Mesenchymal stem cell (in vitro differentiated cells and primary cell): ENCODE measurements at regions not wholly inside any gene's neighbourhood (a gene's known extent, or its start where the extent isn't known, plus 50 kb on each side); places are given as distances from the start of the nearest gene placed in this dataset.

Source experiments
- DNase-seq: peaks from one replicate; pipeline ENCODE4 v3.0.0-alpha.2; 2013
- H2AFZ ChIP-seq: one replicate; pipeline ENCODE4 v1.6.1; 2013; ENCODE audit warnings: low read depth, mild to moderate bottlenecking, control low read depth, inconsistent platforms, low read length, moderate library complexity
- H2AK5ac ChIP-seq: 2 replicates; pipeline ENCODE4 v1.6.1; 2013; ENCODE audit warnings: low read length, moderate library complexity, mild to moderate bottlenecking, inconsistent platforms; ENCODE audit not compliant: severe bottlenecking
- H2BK120ac ChIP-seq: one replicate; pipeline ENCODE4 v1.6.1; 2013; ENCODE audit warnings: low read depth, mild to moderate bottlenecking, inconsistent platforms, low read length, moderate library complexity
- H2BK12ac ChIP-seq, 2 experiments: one replicate each; pipeline ENCODE4 v1.6.1; 2013; ENCODE audit warnings: inconsistent platforms in 2 of 2, low read length in 2 of 2, mild to moderate bottlenecking in 2 of 2, moderate library complexity in 2 of 2, control low read depth in 1 of 2
- H2BK15ac ChIP-seq: one replicate; pipeline ENCODE4 v1.6.1; 2013; ENCODE audit warnings: mild to moderate bottlenecking, low read depth, inconsistent platforms; ENCODE audit not compliant: poor library complexity, severe bottlenecking
- H2BK5ac ChIP-seq: 2 replicates; pipeline ENCODE4 v1.6.1; 2013; ENCODE audit warnings: low read depth, mild to moderate bottlenecking, low read length, control low read depth, inconsistent platforms; ENCODE audit not compliant: poor library complexity, severe bottlenecking
- H3K14ac ChIP-seq, 2 experiments: one replicate each; pipeline ENCODE4 v1.6.1; 2013; ENCODE audit warnings: inconsistent platforms in 2 of 2, low read length in 2 of 2, control low read depth in 1 of 2, mild to moderate bottlenecking in 1 of 2, moderate library complexity in 1 of 2
- H3K18ac ChIP-seq, 2 experiments: one replicate each; pipeline ENCODE4 v1.6.1; 2013; ENCODE audit warnings: inconsistent platforms in 2 of 2, low read length in 2 of 2, control low read depth in 1 of 2, low read depth in 1 of 2, mild to moderate bottlenecking in 1 of 2
- H3K23ac ChIP-seq, 2 experiments: one replicate each; pipeline ENCODE4 v1.6.1; 2013; ENCODE audit warnings: inconsistent platforms in 2 of 2, low read length in 2 of 2, mild to moderate bottlenecking in 2 of 2, moderate library complexity in 2 of 2, control low read depth in 1 of 2
- H3K27ac ChIP-seq: 2 replicates; pipeline ENCODE4 v1.5.1; 2013; ENCODE audit warnings: mild to moderate bottlenecking, moderate library complexity, low read length, control low read depth, inconsistent platforms; ENCODE audit not compliant: poor library complexity, severe bottlenecking
- H3K27me3 ChIP-seq, 2 experiments: 2 replicates each; pipeline versions ENCODE4 v1.6.1 to v1.7.0; 2013; ENCODE audit warnings: low read length in 2 of 2, mild to moderate bottlenecking in 2 of 2, moderate library complexity in 2 of 2, control low read depth in 1 of 2, inconsistent platforms in 1 of 2; ENCODE audit not compliant: control insufficient read depth in 1 of 2, insufficient read depth in 1 of 2
- H3K36me3 ChIP-seq, 2 experiments: 2 replicates each; pipeline versions ENCODE4 v1.6.1 to v1.7.0; 2013; ENCODE audit warnings: low read length in 2 of 2, control low read depth in 1 of 2, inconsistent platforms in 1 of 2, low read depth in 1 of 2, mild to moderate bottlenecking in 1 of 2; ENCODE audit not compliant: insufficient read depth in 2 of 2, control insufficient read depth in 1 of 2
- H3K4ac ChIP-seq, 2 experiments: one replicate each; pipeline ENCODE4 v1.6.1; 2013; ENCODE audit warnings: inconsistent platforms in 2 of 2, low read length in 2 of 2, mild to moderate bottlenecking in 2 of 2, moderate library complexity in 2 of 2, control low read depth in 1 of 2, low read depth in 1 of 2
- H3K4me1 ChIP-seq: 2 replicates; pipeline ENCODE4 v1.6.1; 2013; ENCODE audit warnings: low read depth, low read length, control low read depth; ENCODE audit not compliant: control insufficient read depth, insufficient read depth
- H3K4me2 ChIP-seq: 2 replicates; pipeline ENCODE4 v1.6.1; 2013; ENCODE audit warnings: low read length, mild to moderate bottlenecking, inconsistent platforms; ENCODE audit not compliant: poor library complexity, severe bottlenecking
- H3K4me3 ChIP-seq, 2 experiments: 2 replicates each; pipeline versions ENCODE4 v1.5.1 to v1.7.0; 2013; ENCODE audit warnings: low read length in 2 of 2, mild to moderate bottlenecking in 2 of 2, control low read depth in 1 of 2, low read depth in 1 of 2; ENCODE audit not compliant: insufficient read depth in 1 of 2
- H3K79me1 ChIP-seq: replicated peaks from 2 replicates; pipeline ENCODE4 v1.6.1; 2013; ENCODE audit warnings: mild to moderate bottlenecking, control low read depth, low read length, inconsistent platforms; ENCODE audit not compliant: poor library complexity, severe bottlenecking
- H3K9ac ChIP-seq: 2 replicates; pipeline ENCODE4 v1.7.0; 2013; ENCODE audit warnings: mild to moderate bottlenecking, low read length, moderate library complexity
- H3K9me3 ChIP-seq: 2 replicates; pipeline ENCODE4 v1.7.0; 2013; ENCODE audit warnings: mild to moderate bottlenecking, low read length; ENCODE audit not compliant: control insufficient read depth
- H4K8ac ChIP-seq: one replicate; pipeline ENCODE4 v1.6.1; 2013; ENCODE audit warnings: inconsistent platforms, mild to moderate bottlenecking, low read length, moderate library complexity
- H4K91ac ChIP-seq: one replicate; pipeline ENCODE4 v1.6.1; 2013; ENCODE audit warnings: mild to moderate bottlenecking, low read length, inconsistent platforms
- WGBS: methylation state at CpG from one replicate; pipeline ENCODE4 v1.1.7; 2013; ENCODE audit warnings: mixed read lengths; 5-methylcytosine and 5-hydroxymethylcytosine counted together

- H2BK5ac ChIP-seq = no peak overlapping the region
- H4K8ac ChIP-seq = no peak overlapping the region
- no peaks in the 10 kb centered on the region for H3K36me3 ChIP-seq
- no peak overlapping the region for H2AK5ac ChIP-seq
- H3K79me1 ChIP-seq = no peaks in the 10 kb centered on the region
- H3K9me3 ChIP-seq = no peaks in the 10 kb centered on the region
- no peaks in the 10 kb centered on the region for H3K27me3 ChIP-seq
- no peak overlapping the region for H3K18ac ChIP-seq
- no peak overlapping the region for H3K9ac ChIP-seq
- no peak for DNase-seq
- no peaks in the 10 kb centered on the region for H3K4me1 ChIP-seq
- no peak overlapping the region for H2BK12ac ChIP-seq
- no peak overlapping the region for H2BK120ac ChIP-seq
- no peak overlapping the region for H3K27ac ChIP-seq
- no peak overlapping the region for H2BK15ac ChIP-seq
- no peak overlapping the region for H3K23ac ChIP-seq
- no peak overlapping the region for H3K4me3 ChIP-seq
- no peak overlapping the region for H2AFZ ChIP-seq
- no peak overlapping the region for H4K91ac ChIP-seq
- H3K4me2 ChIP-seq = no peak overlapping the region
- H3K14ac ChIP-seq = no peak overlapping the region
- 61% methylated on average over 7 of the region's 7 CpGs for WGBS
- no peak overlapping the region for H3K4ac ChIP-seq
These were observed 1469.7 kb downstream of the BRD1 start for GRCh38 chr22:48357961-48358360.

DNA sequence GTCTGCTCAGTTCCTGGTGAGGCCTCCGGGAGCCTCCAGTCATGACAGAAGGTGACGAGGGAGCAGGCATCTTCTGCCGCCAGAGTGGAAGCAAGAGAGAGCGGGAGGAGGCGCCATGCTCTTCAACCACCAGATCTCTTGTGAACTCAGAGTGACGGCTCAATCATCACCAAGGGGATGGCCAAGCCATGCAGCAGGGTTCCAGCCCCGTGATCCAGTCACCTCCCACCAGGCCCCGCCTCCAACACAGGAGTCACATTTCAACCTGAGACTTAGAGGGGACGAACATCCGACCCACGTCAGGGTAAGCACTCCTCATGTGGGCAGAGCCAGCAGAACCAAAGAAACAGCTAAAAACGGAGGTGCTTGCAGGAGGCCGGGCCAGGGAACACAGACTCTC, 1470.5 kb downstream of the BRD1 start:
- H2BK5ac ChIP-seq = no peak overlapping the region
- no peak for DNase-seq
- WGBS = 39% methylated on average over 13 of the region's 13 CpGs
- no peaks in the 10 kb centered on the region for H3K4me1 ChIP-seq
- no peak overlapping the region for H3K4me2 ChIP-seq
- no peak overlapping the region for H3K14ac ChIP-seq
- H3K9me3 ChIP-seq = no peaks in the 10 kb centered on the region
- no peaks in the 10 kb centered on the region for H3K36me3 ChIP-seq
- no peak overlapping the region for H2AFZ ChIP-seq
- no peak overlapping the region for H2BK15ac ChIP-seq
- H2AK5ac ChIP-seq = no peak overlapping the region
- no peaks in the 10 kb centered on the region for H3K79me1 ChIP-seq
- no peak overlapping the region for H3K4me3 ChIP-seq
- H3K27ac ChIP-seq = no peak overlapping the region
- no peak overlapping the region for H2BK120ac ChIP-seq
- H3K23ac ChIP-seq = no peak overlapping the region
- H4K8ac ChIP-seq = no peak overlapping the region
- no peak overlapping the region for H3K4ac ChIP-seq
- no peak overlapping the region for H3K9ac ChIP-seq
- H3K27me3 ChIP-seq = no peaks in the 10 kb centered on the region
- H3K18ac ChIP-seq = no peak overlapping the region
- no peak overlapping the region for H2BK12ac ChIP-seq
- H4K91ac ChIP-seq = no peak overlapping the region

DNA sequence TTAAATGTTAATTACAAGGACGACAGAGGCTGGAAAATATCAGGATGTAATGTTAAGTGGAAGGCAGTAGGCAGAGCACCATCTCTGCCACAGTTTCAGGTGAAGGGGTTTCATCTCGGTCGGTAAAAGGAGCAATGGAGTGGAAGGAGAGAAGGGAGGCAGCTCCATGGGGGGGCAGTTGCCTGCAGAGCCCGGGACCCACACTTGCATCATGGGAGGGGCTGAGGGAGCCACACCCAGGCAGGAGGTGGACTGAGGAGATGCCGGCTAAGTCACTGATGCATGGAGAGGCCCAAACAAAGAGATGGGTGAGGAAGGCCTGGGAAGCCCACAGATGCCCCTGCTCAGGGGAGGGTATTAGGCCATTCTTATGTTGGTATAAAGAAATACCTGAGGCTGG, 1470.9 kb downstream of the BRD1 start:
- Histone ChIP-seq H2BK5ac (no peak overlapping the region), H2BK12ac (no peak overlapping the region), H3K9ac (no peak overlapping the region), H3K18ac (no peak overlapping the region), H3K4me2 (no peak overlapping the region), H3K27me3 (no peaks in the 10 kb centered on the region), H3K4ac (no peak overlapping the region), H2BK120ac (no peak overlapping the region), H3K9me3 (no peaks in the 10 kb centered on the region), H3K36me3 (no peaks in the 10 kb centered on the region), H3K23ac (no peak overlapping the region), H3K27ac (no peak overlapping the region), H4K8ac (no peak overlapping the region), H3K4me3 (no peak overlapping the region), H2AK5ac (no peak overlapping the region), H4K91ac (no peak overlapping the region), H3K4me1 (no peaks in the 10 kb centered on the region), H2AFZ (no peak overlapping the region), H2BK15ac (no peak overlapping the region), H3K14ac (no peak overlapping the region), H3K79me1 (no peaks in the 10 kb centered on the region)
- WGBS = 75% methylated on average over 5 of the region's 5 CpGs
- DNase-seq = no peak

GRCh38 chr22:48354096-48354495, 1473.6 kb downstream of the BRD1 start:
- Histone ChIP-seq H2BK12ac (no peak overlapping the region), H3K14ac (no peak overlapping the region), H2AFZ (no peak overlapping the region), H2BK120ac (no peak overlapping the region), H4K8ac (no peak overlapping the region), H3K9ac (no peak overlapping the region), H3K4me2 (no peak overlapping the region), H2BK5ac (no peak overlapping the region), H3K18ac (no peak overlapping the region), H3K4ac (no peak overlapping the region), H3K79me1 (no peaks in the 10 kb centered on the region), H2BK15ac (no peak overlapping the region), H3K27me3 (no peaks in the 10 kb centered on the region), H3K36me3 (no peaks in the 10 kb centered on the region), H4K91ac (no peak overlapping the region), H2AK5ac (no peak overlapping the region), H3K23ac (no peak overlapping the region), H3K4me3 (no peak overlapping the region), H3K4me1 (no peaks in the 10 kb centered on the region), H3K27ac (no peak overlapping the region), H3K9me3 (no peaks in the 10 kb centered on the region)
- no peak for DNase-seq
- WGBS = 52% methylated on average over 3 of the region's 5 CpGs
